ENCODE measurements at regions not wholly inside any gene's neighbourhood (a gene's known extent, or its start where the extent isn't known, plus 50 kb on each side); places are given as distances from the start of the nearest gene placed in this dataset.

DNA sequence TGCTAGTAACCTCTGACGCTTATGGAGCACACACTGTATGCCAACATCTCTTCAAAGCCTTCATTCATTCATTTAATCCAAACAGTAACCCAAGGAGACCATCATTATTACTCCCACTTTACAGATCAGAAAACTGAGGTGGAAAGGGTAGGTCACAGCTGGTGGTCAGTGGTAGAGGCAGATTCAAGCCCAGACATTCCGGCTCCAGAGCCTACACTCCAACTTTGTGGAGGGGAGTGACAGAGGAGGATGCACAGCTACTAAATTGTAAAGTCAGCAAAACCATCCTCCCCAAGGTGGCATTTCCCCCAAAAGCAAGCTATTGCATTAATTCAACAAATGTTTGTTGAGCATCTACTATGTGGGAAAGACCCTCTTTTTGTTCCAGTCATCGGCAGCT is 110.5 kb upstream of the CPEB4 start:
- no peaks in the 10 kb centered on the region for H3K9me3 ChIP-seq (ENCODE audit: control insufficient read depth, insufficient read depth, low read length)
- no peaks in the 10 kb centered on the region for H3K36me3 ChIP-seq (ENCODE audit: control insufficient read depth, insufficient read depth, low read length)
- Mint-ChIP-seq H3K4me1 (peaks cover 10 to 13% of the 10 kb centered on the region in 2 donors), H3K4me3 (no peak overlapping the region), H3K27me3 (ENCODE audit: low read depth in 2 of 2) (peaks cover 9 to 23% of the 10 kb centered on the region in 2 donors), H3K9me3 (no peaks in the 10 kb centered on the region), H3K27ac (no peak overlapping the region), H3K36me3 (no peaks in the 10 kb centered on the region)
- ATAC-seq (no peak), DNase-seq (no peak)
- intact Hi-C loops (cut with micrococcal nuclease): no loop called here
- no peak overlapping the region for H3K4me3 ChIP-seq (ENCODE audit: low read length)
- WGBS (ENCODE audit: insufficient coverage): 90% methylated on average over 3 of the region's 3 CpGs
- H3K4me1 ChIP-seq (ENCODE audit: control insufficient read depth, insufficient read depth, low read length): peaks cover 12% of the 10 kb centered on the region
- H3K27me3 ChIP-seq (ENCODE audit: control insufficient read depth, insufficient read depth, low read length): no peaks in the 10 kb centered on the region
- TF ChIP-seq CTCF (IDR thresholded peaks at IDR 0.05): no peak
- no peak overlapping the region for H3K27ac ChIP-seq (ENCODE audit: low read length)

- 66% methylated on average over 3 of the region's 6 CpGs for WGBS (ENCODE audit: insufficient coverage)
- no peak overlapping the region for H3K4me3 ChIP-seq (ENCODE audit: low read length)
- no peak overlapping the region for H3K27ac ChIP-seq (ENCODE audit: low read length)
- no peaks in the 10 kb centered on the region for H3K36me3 ChIP-seq (ENCODE audit: control insufficient read depth, insufficient read depth, low read length)
- DNase-seq (no peak), ATAC-seq (peak in 1 of 3 donors; percentile 40)
- Mint-ChIP-seq H3K4me1 (peaks cover 10 to 13% of the 10 kb centered on the region in 2 donors), H3K4me3 (no peak overlapping the region), H3K9me3 (no peaks in the 10 kb centered on the region), H3K36me3 (no peaks in the 10 kb centered on the region), H3K27me3 (ENCODE audit: low read depth in 2 of 2) (peaks cover 8 to 23% of the 10 kb centered on the region in 2 donors), H3K27ac (no peak overlapping the region)
- H3K27me3 ChIP-seq (ENCODE audit: control insufficient read depth, insufficient read depth, low read length): no peaks in the 10 kb centered on the region
- peaks cover 12% of the 10 kb centered on the region for H3K4me1 ChIP-seq (ENCODE audit: control insufficient read depth, insufficient read depth, low read length)
- H3K9me3 ChIP-seq (ENCODE audit: control insufficient read depth, insufficient read depth, low read length): no peaks in the 10 kb centered on the region
- intact Hi-C loops (cut with micrococcal nuclease): no loop called here
- no peak for TF ChIP-seq CTCF (IDR thresholded peaks at IDR 0.05)
These were observed 109.9 kb upstream of the CPEB4 start for GRCh38 chr5:173778152-173778782.

DNA sequence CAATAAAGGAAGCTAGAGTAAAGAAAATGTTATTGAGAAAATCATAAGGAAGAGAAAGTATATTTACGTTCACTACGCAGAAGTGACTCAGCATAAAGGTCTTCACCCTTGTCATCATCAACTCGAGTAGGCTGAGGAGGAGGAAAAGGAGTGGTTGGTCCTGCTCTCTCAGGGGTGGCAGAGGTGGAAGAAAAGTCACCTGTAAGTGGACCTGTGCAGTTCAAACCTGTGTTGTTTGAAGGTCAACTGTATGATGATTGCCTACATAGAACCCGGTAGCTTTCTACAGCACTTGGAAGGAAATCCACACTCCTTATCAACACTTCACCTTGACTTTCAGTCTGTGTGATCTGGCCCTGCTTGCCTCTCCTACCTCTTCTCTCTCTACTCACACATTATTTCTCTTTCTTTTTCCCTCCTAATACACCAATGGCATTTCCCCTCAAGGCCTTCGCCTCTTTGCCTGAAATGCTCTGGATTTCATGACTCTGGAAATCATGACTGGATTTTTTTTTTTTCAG is 109.3 kb upstream of the CPEB4 start:
- Mint-ChIP-seq H3K27me3 (ENCODE audit: low read depth in 2 of 2) (peaks cover 4 to 23% of the 10 kb centered on the region in 2 donors), H3K4me1 (peaks cover 10 to 13% of the 10 kb centered on the region in 2 donors), H3K9me3 (no peaks in the 10 kb centered on the region), H3K36me3 (no peaks in the 10 kb centered on the region), H3K4me3 (no peak overlapping the region), H3K27ac (no peak overlapping the region)
- H3K27me3 ChIP-seq (ENCODE audit: control insufficient read depth, insufficient read depth, low read length): no peaks in the 10 kb centered on the region
- no peaks in the 10 kb centered on the region for H3K9me3 ChIP-seq (ENCODE audit: control insufficient read depth, insufficient read depth, low read length)
- TF ChIP-seq CTCF (IDR thresholded peaks at IDR 0.05): no peak
- no peak overlapping the region for H3K4me3 ChIP-seq (ENCODE audit: low read length)
- ATAC-seq (no peak), DNase-seq (no peak)
- H3K27ac ChIP-seq (ENCODE audit: low read length): no peak overlapping the region
- 44% methylated on average over 3 of the region's 5 CpGs for WGBS (ENCODE audit: insufficient coverage)
- intact Hi-C loops (cut with micrococcal nuclease): no loop called here
- peaks cover 12% of the 10 kb centered on the region for H3K4me1 ChIP-seq (ENCODE audit: control insufficient read depth, insufficient read depth, low read length)
- no peaks in the 10 kb centered on the region for H3K36me3 ChIP-seq (ENCODE audit: control insufficient read depth, insufficient read depth, low read length)
